Eye (tissue), 1 donor: ENCODE measurements at regions not wholly inside any gene's neighbourhood (a gene's known extent, or its start where the extent isn't known, plus 50 kb on each side); places are given as distances from the start of the nearest gene placed in this dataset.

Experiments
- DNase-seq: peaks from one replicate; pipeline ENCODE4 v3.0.0-alpha.2; 2015

DNA sequence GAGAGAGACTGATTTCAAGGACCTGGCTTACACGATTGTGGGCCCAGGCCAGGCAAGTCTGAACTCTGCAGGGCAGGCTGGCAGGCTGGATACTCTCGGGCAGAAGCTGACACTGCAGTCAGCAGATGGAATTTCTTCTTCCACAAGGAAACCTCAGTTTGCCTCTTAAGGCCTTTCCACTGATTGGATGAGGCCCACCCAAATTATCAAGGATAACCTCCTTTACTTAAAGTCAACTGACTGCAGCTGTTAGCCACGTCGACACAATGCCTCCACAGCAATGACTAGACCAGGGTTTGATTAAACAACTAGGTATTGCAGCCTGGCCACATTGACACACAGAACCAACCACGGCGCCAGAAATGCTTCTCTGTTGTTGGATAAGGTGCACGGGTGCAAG is 130.5 kb downstream of the PSMG1 start:
- no peak for DNase-seq

GRCh38 chr21:39051588-39051949 is 131.7 kb downstream of the PSMG1 start:
- DNase-seq = no peak

DNA sequence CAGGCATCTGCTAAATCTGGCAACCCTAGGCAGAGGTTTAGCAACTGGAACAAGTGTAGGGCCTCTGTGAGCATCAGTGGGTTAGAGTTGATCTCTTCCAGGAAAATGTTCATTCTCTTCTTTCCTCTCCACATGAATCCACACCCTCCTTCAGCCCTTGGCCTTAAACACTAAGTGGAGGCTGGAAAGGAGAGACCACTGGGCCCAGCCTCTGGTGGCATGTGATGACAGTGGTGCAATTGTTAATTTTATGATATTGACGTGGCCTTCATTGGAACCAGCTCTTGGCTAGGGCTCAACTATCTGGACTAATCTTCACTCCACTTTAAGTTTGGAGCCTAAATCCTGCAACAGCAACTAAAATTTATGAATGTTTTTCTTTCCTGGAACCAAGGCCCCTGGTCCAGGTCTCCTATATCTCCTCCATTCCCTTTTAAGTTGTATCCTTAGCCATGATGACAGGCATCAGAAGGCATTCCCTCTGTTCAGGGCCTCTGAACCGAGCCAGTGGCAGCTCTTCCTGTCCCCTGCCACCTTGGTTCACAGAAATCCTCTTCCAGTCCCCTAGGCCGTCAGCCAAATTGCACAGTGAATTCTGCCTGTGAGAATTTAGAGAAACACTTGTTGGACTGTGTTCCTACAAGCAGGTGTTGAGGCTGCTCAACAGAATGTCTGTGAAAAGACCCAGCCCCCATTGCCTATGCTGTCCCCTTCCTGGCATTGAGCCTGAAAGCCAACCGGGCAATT is 132.2 kb downstream of the PSMG1 start:
- no peak for DNase-seq

DNA sequence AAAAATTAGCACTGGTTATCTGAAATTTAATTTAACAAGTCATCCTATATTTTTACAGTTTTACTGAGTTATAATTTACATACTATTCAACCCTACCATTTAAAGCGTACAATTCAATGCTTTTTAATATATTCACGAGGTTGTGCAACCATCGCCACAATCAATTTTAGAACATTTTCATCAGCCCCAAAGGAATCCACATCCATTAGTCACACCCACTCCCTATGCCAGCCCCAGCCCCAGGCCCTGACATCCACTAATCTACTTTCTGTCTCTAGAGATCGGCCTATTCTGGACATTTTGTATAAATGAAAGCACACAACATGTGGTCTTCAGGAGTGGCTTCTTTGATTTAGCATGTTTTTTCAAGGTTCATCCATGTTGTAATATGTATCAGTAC is 134.7 kb downstream of the PSMG1 start:
- DNase-seq = peak; percentile 48

DNA sequence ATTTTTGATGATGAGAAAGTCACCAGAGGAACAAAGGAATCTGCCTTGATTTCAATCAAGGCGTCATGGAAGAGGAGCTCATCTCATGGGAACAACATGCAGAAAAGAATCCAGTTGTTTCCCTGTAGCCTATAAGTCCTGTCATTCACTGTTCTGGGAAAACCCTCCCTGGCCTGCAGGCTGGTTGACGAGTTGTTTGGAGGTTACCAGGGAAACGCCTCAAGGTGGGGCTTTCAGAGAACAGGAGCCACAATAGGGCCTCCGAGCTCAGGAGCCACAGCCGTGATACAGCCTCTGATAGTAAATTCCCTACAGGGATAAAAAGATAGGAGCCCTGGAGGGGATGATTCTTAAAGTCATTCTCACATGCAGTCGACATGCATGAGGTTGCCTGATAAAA is 135.2 kb downstream of the PSMG1 start:
- peak; percentile 73 for DNase-seq

GRCh38 chr21:39047046-39047445 is 136.2 kb downstream of the PSMG1 start:
- no peak for DNase-seq

DNA sequence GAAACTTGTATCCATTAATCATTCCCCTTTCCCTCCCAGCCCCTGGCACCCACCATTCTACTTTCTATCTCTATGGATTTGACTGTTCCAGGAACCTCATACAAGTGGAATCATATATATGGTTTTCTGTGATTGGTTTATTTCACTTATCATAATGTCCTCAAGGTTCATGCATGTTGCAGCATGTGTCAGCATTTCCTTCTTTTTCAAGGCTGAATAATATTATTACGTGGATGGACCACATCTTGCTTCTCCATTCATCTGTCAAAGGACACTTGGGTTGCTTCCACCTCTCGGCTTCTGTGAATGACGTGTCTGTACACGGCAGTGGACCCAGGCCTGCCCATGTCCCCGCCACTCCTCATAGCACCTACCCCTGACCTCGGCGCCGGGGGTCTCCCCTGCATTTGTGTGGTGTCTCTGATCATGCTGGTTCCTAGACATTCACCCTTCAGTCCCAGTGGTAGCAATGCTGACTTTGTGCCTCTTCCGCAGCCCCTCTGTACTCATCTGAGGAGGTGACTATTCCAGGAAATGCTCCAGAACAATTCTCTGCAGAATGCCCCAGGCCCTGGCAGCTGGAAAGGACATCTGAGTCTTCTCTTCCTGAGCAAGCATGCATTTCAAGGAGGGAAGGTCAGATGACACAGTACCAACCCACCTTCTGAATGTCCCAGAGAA is 136.9 kb downstream of the PSMG1 start:
- DNase-seq = no peak

DNA sequence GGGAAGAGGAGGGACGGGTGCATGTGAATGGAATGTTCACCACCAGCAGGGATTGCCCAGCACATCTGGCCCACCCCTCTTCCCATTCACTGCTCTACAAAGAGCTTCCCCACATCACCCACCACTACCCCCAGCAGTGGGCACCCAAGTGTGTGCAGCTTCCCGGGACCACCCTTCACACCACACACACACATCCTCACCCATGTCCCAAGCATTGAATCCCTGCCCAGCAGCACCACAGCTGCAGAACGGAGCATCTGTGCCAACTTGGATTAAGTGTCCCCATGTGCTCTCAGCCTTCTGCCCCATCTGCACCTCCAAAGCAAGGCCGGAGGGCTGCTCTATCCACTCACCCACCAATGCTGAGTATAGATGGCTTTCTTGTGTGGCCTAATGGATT is 141.4 kb downstream of the PSMG1 start:
- no peak for DNase-seq

GRCh38 chr21:39040494-39041110 is 142.6 kb downstream of the PSMG1 start:
- no peak for DNase-seq

- DNase-seq = no peak
These were observed 145.3 kb downstream of the PSMG1 start for GRCh38 chr21:39037807-39038405.

GRCh38 chr21:39036581-39036980 is 146.7 kb downstream of the PSMG1 start:
- no peak for DNase-seq

DNA sequence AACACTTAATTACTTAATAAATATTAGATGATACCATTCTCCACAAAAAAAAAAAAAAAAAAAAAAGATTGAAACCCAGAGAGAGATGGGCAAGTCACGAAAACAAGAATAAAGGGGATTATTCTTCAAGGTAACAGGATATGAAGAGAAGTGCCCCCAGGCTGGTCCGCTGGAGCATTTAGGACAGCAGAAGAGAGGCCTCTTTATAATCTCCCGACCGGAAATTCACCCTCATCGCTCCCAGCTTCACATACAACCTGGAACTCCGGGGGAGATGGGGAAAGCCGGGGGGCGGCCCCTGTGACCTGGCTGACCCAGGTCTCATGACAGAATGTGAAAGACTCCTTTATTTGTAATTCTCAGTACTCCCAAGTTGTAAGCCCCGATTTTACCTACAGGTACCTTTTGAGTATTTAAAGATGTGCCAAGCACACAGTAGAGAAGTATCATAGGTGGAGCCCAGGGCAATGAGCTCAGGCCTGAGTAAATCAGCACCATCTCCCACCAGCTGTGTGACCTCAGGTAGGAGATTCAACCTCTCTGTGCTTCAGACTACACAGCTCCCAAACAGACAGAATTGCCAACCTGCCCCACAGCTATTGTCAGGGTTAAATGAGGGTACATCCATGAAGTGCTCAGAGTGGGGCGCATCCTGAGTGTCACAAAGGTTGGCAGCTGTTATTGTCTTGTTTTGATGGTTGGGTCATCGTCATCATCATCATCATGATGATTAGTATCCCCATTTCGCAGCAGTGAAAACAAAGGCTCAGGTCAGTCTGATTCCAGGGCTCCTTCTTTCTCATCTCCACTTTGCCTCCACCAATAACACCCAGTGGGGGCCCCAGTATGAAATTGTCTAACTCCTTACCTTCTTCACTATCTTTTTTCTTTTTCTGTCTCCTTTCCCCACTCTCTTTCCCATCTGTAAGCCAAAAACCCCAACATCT is 148.4 kb downstream of the PSMG1 start:
- no peak for DNase-seq

DNA sequence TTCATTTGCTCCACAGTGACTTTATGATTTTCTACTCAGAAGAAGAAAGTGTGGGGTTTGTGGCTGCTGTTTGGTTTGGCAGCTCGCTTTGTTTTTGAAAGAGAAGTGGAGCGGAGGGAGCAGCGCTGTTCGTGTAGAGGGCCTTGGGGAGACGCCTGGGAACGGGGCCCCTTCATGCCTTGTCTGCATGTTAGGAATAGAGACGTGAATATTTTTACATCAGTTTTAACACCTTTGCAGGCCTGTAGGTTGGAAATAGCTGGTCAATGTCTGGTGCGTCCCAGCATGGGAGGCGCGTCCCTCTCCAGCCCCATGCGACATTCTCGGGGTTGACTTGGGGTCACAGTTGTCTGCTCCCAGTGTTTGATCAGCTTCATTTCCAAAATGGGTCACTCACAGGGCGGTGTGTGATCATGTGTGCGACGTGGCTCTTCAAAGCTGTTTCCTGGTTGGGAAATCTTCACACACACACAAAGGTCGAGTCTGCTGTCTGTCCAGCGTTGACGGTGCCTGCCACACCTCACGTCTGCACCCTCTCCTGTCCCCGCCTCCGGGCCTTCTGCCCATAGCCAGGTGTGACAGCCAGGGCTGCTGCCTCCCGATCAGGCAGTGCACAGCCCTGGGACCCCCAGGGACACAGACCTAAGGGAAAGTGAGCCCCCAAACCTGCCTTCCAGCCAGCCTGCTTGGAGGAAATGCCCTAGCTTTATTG is 149.2 kb downstream of the PSMG1 start:
- DNase-seq = peak; percentile 75

DNA sequence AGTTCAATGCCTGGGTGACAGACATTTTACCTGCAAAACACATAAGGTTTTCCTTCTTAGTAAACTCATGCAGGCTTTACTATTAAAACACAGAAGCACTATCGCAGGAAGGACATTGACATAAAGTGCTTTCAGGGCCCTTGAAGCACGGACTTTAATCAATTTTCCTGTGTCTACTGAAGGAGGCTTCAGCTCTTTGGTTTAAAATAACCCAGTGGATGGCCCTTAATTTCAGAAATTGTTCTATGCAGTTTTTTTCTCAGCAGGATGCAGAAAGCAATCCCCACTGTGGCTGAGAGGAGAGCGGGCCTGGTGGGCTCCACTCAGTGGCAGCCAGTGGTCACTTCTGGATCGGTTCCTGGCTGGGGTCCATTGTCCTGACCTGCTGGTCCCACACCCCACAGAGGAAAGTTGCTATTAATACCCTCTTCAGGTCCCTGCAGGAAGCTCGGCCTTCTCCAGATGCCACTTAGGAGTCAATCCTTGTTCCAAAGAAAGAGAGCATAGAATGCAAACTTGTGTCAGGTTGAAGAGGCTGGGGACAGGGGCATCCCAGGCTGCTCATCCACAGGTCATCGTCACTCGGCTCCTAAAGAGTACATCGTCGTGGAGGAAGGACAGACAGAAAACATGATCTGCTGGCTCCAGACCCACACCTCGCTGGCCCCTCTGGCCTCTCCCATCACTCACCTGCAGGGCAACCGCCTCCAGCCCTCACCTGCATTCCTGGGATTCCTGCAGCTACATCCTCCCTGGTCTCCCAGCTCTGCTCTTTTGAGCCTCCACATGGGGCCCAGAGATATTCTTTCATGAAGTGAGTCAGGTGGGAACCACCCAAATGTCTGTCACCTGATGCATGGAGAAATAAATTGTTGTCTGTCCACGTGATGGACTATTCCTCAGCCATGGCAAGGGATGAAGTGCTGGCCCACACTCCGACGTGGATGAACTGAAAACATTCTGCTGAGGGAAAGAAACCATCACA is 153.1 kb downstream of the PSMG1 start:
- DNase-seq = no peak

- peak; percentile 63 for DNase-seq
These were observed 154.0 kb downstream of the PSMG1 start for GRCh38 chr21:39029086-39029755.

GRCh38 chr21:39025198-39025597 is 158.1 kb downstream of the PSMG1 start:
- no peak for DNase-seq

GRCh38 chr21:39024538-39024937 is 158.7 kb downstream of the PSMG1 start:
- no peak for DNase-seq

DNA sequence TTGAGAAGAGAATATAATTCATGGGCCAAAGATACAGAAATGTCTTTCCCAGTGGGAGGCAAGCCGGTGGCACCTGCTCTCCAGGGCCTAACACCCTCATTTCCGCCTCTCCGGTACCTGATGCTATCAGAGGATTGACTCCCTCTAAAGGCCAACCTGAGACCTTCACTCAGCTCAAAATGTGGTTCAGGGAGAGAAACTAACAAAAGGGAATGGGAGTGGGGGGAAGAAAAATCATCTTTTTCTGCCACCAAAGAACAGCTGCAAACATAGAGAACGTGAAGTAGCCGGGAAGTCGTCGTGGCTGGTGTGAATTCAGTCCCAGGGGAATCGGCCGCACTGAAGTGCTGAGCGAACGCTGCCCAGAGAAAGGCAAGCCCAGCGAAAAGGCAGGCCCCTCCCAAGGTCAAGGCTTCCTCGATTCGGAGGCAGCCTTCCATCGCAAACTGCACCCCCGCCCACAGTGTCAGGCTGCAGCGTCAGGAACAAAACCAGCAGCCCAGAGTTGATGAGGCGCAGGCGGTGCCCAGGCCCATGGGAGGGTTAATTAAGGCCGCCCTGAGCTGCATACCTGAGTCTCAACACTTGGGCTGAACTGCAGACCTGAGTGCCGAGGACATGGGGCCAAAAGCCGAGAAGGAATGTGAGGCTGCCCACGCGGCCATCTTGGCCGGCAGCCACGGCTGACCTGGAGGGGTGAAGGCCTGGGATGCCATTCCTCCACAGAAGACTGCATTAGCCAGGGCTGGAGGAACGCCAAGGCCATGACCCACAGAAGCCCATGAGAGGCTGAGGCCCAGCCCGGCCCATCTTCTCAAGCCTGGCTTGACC is 160.2 kb downstream of the PSMG1 start:
- DNase-seq = peak; percentile 53

- DNase-seq = no peak
These were observed 160.8 kb downstream of the PSMG1 start for GRCh38 chr21:39022466-39022862.
